ENCODE measurements at regions not wholly inside any gene's neighbourhood (a gene's known extent, or its start where the extent isn't known, plus 50 kb on each side); places are given as distances from the start of the nearest gene placed in this dataset.

DNA sequence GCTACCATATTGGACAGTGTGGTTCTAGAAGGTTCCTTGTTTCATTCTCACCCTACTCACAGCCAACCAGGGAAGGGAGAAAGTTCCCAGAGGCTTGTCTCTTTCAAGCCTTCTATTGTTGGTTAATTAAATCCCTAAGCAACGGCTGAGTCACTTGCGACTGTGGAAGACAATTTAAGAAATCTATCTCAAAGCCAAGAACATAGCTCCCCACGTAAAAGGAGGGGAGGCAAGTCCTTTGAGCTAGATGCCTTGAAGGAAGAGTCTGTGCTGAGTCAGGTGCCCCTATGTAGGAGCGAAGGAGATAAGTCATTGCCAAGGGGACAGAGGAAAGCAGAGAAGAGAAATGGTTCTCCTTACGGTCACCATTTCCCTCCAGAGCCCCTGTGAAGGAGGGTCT lies 79.4 kb upstream of the PPP2R5A start:
- Mint-ChIP-seq H3K4me1 (ENCODE audit: unreplicated experiment) (no peaks in the 10 kb centered on the region), H3K27me3 (no peaks in the 10 kb centered on the region), H3K27ac (no peak overlapping the region), H3K4me3 (no peak overlapping the region), H3K9me3 (no peaks in the 10 kb centered on the region), H3K36me3 (no peaks in the 10 kb centered on the region)
- no peak for DNase-seq (ENCODE audit: extremely low spot score, unreplicated experiment)
- TF ChIP-seq, protein P1, sequence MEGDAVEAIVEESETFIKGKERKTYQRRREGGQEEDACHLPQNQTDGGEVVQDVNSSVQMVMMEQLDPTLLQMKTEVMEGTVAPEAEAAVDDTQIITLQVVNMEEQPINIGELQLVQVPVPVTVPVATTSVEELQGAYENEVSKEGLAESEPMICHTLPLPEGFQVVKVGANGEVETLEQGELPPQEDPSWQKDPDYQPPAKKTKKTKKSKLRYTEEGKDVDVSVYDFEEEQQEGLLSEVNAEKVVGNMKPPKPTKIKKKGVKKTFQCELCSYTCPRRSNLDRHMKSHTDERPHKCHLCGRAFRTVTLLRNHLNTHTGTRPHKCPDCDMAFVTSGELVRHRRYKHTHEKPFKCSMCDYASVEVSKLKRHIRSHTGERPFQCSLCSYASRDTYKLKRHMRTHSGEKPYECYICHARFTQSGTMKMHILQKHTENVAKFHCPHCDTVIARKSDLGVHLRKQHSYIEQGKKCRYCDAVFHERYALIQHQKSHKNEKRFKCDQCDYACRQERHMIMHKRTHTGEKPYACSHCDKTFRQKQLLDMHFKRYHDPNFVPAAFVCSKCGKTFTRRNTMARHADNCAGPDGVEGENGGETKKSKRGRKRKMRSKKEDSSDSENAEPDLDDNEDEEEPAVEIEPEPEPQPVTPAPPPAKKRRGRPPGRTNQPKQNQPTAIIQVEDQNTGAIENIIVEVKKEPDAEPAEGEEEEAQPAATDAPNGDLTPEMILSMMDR (conservative IDR thresholded peaks at IDR 0.05) = no peak

GRCh38 chr1:212207118-212207517 lies 78.1 kb upstream of the PPP2R5A start:
- no peak for DNase-seq (ENCODE audit: extremely low spot score, unreplicated experiment)
- H3K4me3 Mint-ChIP-seq = no peak overlapping the region
- TF ChIP-seq, protein P1 (conservative IDR thresholded peaks at IDR 0.05) = no peak
- no peaks in the 10 kb centered on the region for H3K36me3 Mint-ChIP-seq
- no peaks in the 10 kb centered on the region for H3K27me3 Mint-ChIP-seq
- no peaks in the 10 kb centered on the region for H3K4me1 Mint-ChIP-seq (ENCODE audit: unreplicated experiment)
- no peaks in the 10 kb centered on the region for H3K9me3 Mint-ChIP-seq
- H3K27ac Mint-ChIP-seq = no peak overlapping the region

GRCh38 chr1:212207822-212208520 lies 77.2 kb upstream of the PPP2R5A start:
- Mint-ChIP-seq H3K4me1 (ENCODE audit: unreplicated experiment) (no peaks in the 10 kb centered on the region), H3K9me3 (no peaks in the 10 kb centered on the region), H3K27ac (no peak overlapping the region), H3K4me3 (no peak overlapping the region), H3K27me3 (no peaks in the 10 kb centered on the region), H3K36me3 (no peaks in the 10 kb centered on the region)
- no peak for DNase-seq (ENCODE audit: extremely low spot score, unreplicated experiment)
- TF ChIP-seq, protein P1 (conservative IDR thresholded peaks at IDR 0.05) = no peak

GRCh38 chr1:212208978-212209644 lies 76.1 kb upstream of the PPP2R5A start:
- TF ChIP-seq, protein P1 (conservative IDR thresholded peaks at IDR 0.05) = no peak
- H3K27me3 Mint-ChIP-seq = peaks cover under 1% of the 10 kb centered on the region
- H3K27ac Mint-ChIP-seq = no peak overlapping the region
- DNase-seq (ENCODE audit: extremely low spot score, unreplicated experiment) = no peak
- no peak overlapping the region for H3K4me3 Mint-ChIP-seq
- H3K36me3 Mint-ChIP-seq = no peaks in the 10 kb centered on the region
- no peaks in the 10 kb centered on the region for H3K4me1 Mint-ChIP-seq (ENCODE audit: unreplicated experiment)
- H3K9me3 Mint-ChIP-seq = no peaks in the 10 kb centered on the region

GRCh38 chr1:212211371-212211770 lies 73.8 kb upstream of the PPP2R5A start:
- Mint-ChIP-seq H3K4me3 (no peak overlapping the region), H3K9me3 (no peaks in the 10 kb centered on the region), H3K4me1 (ENCODE audit: unreplicated experiment) (no peaks in the 10 kb centered on the region), H3K27ac (no peak overlapping the region), H3K36me3 (no peaks in the 10 kb centered on the region), H3K27me3 (peaks cover 3% of the 10 kb centered on the region)
- DNase-seq (ENCODE audit: extremely low spot score, unreplicated experiment) = no peak
- TF ChIP-seq, protein P1 (conservative IDR thresholded peaks at IDR 0.05) = no peak
